ENCODE measurements at regions not wholly inside any gene's neighbourhood (a gene's known extent, or its start where the extent isn't known, plus 50 kb on each side); places are given as distances from the start of the nearest gene placed in this dataset.

- no peak for TF ChIP-seq CTCF (optimal IDR thresholded peaks at IDR 0.05 in 1 of 3, IDR thresholded peaks at IDR 0.05 in 1 of 3, conservative IDR thresholded peaks at IDR 0.05 in 1 of 3; ENCODE audit: extremely low read depth in 1 of 3, insufficient read depth in 2 of 3, low read length in 3 of 3)
- no peak for TF ChIP-seq EZH2 (IDR thresholded peaks at IDR 0.05; ENCODE audit: low read length)
Measured at GRCh38 chr2:30331038-30331437, 99.7 kb downstream of the LBH start.

All from keratinocyte (primary cell).